Ascending aorta (tissue), 2 donors: ENCODE measurements at regions not wholly inside any gene's neighbourhood (a gene's known extent, or its start where the extent isn't known, plus 50 kb on each side); places are given as distances from the start of the nearest gene placed in this dataset.

Experiments used
- DNase-seq, 2 donors: peaks; one replicate each; pipeline ENCODE4 v3.0.0-alpha.2; 2019; ENCODE audit warnings: low spot score in 2 of 2
- H3K27ac ChIP-seq, 2 donors: fragments of 200-600 bp; sonication (generic); one replicate each; pipeline ENCODE4 v1.5.1; 2016 to 2017; ENCODE audit warnings: mild to moderate bottlenecking in 1 of 2
- H3K27me3 ChIP-seq: fragments of 200-600 bp; sonication (generic); one replicate; pipeline ENCODE4 v1.5.1; 2017
- H3K36me3 ChIP-seq, 2 donors: fragments of 200-600 bp; sonication (generic); one replicate each; pipeline ENCODE4 v1.5.1; 2016
- H3K4me1 ChIP-seq, 2 donors: fragments of 200-600 bp; sonication (generic); one replicate each; pipeline ENCODE4 v1.5.1; 2016 to 2017; ENCODE audit warnings: mild to moderate bottlenecking in 1 of 2
- H3K4me3 ChIP-seq, 2 donors: fragments of 200-600 bp; sonication (generic); one replicate each; pipeline ENCODE4 v1.5.1; 2016 to 2017; ENCODE audit warnings: mild to moderate bottlenecking in 1 of 2
- H3K9me3 ChIP-seq, 2 donors: fragments of 200-600 bp; sonication (generic); one replicate each; pipeline ENCODE4 v1.5.1; 2016
- intact Hi-C: fragments of 100-400 bp; cut with DNase I; formaldehyde crosslinking; loops from one replicate; pipeline ENCODE4 v1.15.1; 2023
- TF ChIP-seq, protein P1 (sequence below), 3 experiments: fragments of 200-600 bp in 2 of 3; fragments of 450-650 bp in 1 of 3; sonication (generic) in 2 of 3; IDR thresholded peaks; one replicate each; pipeline ENCODE4 v1.5.1; 2016 to 2019; ENCODE audit warnings: antibody characterized with exemption in 3 of 3, mild to moderate bottlenecking in 1 of 3, moderate library complexity in 1 of 3

GRCh38 chr9:106421772-106422171 is 441.2 kb upstream of the ZNF462 start:
- Histone ChIP-seq H3K4me1 (no peaks in the 10 kb centered on the region), H3K36me3 (no peaks in the 10 kb centered on the region), H3K4me3 (no peak overlapping the region), H3K9me3 (no peaks in the 10 kb centered on the region), H3K27ac (no peak overlapping the region), H3K27me3 (no peaks in the 10 kb centered on the region)
- DNase-seq, result no peak
- TF ChIP-seq, protein P1, sequence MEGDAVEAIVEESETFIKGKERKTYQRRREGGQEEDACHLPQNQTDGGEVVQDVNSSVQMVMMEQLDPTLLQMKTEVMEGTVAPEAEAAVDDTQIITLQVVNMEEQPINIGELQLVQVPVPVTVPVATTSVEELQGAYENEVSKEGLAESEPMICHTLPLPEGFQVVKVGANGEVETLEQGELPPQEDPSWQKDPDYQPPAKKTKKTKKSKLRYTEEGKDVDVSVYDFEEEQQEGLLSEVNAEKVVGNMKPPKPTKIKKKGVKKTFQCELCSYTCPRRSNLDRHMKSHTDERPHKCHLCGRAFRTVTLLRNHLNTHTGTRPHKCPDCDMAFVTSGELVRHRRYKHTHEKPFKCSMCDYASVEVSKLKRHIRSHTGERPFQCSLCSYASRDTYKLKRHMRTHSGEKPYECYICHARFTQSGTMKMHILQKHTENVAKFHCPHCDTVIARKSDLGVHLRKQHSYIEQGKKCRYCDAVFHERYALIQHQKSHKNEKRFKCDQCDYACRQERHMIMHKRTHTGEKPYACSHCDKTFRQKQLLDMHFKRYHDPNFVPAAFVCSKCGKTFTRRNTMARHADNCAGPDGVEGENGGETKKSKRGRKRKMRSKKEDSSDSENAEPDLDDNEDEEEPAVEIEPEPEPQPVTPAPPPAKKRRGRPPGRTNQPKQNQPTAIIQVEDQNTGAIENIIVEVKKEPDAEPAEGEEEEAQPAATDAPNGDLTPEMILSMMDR (IDR thresholded peaks at IDR 0.05), result no peak
- intact Hi-C loops, result no loop called here

DNA sequence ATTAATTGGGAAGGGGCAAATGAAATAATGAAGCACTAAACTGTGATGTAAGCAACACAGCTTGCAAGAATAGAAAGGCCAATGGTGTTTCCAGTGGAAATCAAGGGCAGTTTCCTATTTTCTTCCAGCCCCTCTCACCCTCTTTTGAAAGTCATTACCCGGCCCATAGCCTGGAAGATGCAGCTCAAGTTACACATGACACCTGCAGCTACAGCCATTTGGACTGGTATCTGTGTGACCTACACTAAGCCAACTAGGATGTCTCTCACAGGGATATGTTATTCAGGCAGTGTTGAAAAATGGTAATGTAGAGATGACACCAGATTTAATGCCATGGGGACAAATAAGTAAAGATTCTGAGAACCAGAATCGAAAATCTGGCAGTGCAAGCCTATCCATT is 439.4 kb upstream of the ZNF462 start:
- no peaks in the 10 kb centered on the region for H3K4me1 ChIP-seq
- no peaks in the 10 kb centered on the region for H3K27me3 ChIP-seq
- intact Hi-C loops, result no loop called here
- DNase-seq, result no peak
- TF ChIP-seq, protein P1 (IDR thresholded peaks at IDR 0.05), result no peak
- H3K4me3 ChIP-seq, result no peak overlapping the region
- no peaks in the 10 kb centered on the region for H3K9me3 ChIP-seq
- H3K27ac ChIP-seq, result no peak overlapping the region
- H3K36me3 ChIP-seq, result no peaks in the 10 kb centered on the region

DNA sequence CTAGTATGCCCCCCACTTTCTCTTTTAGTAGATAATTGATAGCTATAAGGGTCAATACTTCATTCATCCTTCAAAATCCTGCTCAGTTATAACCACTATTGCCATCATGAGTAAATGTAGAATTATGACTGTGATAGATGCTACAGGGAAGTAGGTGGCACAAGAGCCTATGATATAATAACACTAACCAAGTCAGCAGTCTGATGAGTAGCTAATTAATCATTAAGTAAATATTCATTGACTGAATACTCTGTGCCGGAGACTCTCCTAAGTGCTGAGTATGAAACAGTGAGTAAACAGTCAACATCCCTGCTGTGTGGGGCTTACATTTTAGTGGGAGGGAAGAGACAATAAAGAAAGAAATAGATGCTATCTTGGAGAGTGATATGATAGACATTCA is 430.3 kb upstream of the ZNF462 start:
- TF ChIP-seq, protein P1 (IDR thresholded peaks at IDR 0.05), result no peak
- no peaks in the 10 kb centered on the region for H3K27me3 ChIP-seq
- H3K9me3 ChIP-seq, result no peaks in the 10 kb centered on the region
- H3K27ac ChIP-seq, result no peak overlapping the region
- no peaks in the 10 kb centered on the region for H3K4me1 ChIP-seq
- H3K36me3 ChIP-seq, result no peaks in the 10 kb centered on the region
- no peak overlapping the region for H3K4me3 ChIP-seq
- no peak for DNase-seq
- intact Hi-C loops, result no loop called here

DNA sequence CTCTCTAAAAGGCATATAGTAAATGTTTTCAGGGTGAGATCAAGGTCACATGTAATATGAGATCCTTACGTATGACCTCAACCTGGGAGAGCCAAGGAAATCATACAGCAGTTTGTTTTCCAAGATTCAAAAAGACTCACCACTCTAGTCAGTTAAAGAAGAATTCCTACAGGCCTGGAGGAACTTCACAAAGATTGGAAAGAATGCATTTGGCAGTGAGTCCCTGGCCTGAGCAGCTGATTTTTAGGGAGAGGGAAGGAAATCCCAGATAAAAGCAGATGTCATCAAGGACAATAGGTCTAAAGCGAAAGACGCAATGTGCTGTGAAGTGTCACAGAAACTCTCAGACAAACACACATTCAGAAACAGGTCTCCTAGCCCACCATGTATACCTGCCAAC is 424.0 kb upstream of the ZNF462 start:
- Histone ChIP-seq H3K9me3 (no peaks in the 10 kb centered on the region), H3K27ac (no peak overlapping the region), H3K4me1 (no peaks in the 10 kb centered on the region), H3K36me3 (no peaks in the 10 kb centered on the region), H3K4me3 (no peak overlapping the region), H3K27me3 (no peaks in the 10 kb centered on the region)
- no peak for DNase-seq
- TF ChIP-seq, protein P1 (IDR thresholded peaks at IDR 0.05), result no peak
- intact Hi-C loops, result no loop called here

DNA sequence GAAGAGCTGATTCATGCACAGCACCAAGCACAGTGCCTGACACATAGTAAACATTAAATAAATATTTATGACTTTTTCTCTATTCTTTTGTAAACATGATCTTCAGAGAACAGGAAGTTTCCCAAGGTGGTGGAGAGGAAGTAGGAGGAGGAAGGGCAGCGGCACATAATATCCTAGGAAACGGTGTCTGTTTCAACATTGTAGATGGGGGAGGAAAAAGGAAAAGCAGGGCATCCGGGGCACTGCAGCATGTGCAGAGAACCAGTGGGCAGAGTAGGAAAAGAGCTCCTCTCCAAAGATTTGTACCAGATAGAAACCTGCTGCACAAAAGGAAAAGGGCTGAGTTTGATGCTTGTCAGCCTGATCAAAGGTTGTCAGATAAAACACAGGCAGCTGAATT is 421.7 kb upstream of the ZNF462 start:
- Histone ChIP-seq H3K27ac (no peak overlapping the region), H3K36me3 (no peaks in the 10 kb centered on the region), H3K4me3 (no peak overlapping the region), H3K27me3 (no peaks in the 10 kb centered on the region), H3K9me3 (no peaks in the 10 kb centered on the region), H3K4me1 (no peaks in the 10 kb centered on the region)
- TF ChIP-seq, protein P1 (IDR thresholded peaks at IDR 0.05), result no peak
- DNase-seq, result no peak
- intact Hi-C loops, result no loop called here

DNA sequence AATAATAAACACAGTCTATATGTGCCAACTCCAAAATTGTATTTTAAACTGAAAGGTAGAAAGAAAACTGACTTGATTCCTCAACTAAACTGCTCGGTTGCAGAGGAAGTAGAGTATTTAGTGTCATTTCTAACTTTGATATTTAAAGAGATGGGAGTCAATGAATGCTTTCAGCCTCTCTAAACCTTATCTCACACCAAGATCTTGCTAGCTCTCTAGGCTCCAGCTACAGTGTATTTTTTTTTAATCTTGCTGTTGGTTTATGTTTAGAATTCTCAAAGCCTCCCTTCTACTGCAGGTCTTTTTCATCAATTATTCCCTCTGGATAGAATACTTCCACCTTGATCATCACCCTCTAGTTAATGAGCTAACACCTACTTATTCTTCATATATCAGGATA is 419.4 kb upstream of the ZNF462 start:
- intact Hi-C loops, result no loop called here

More for the DNA sequence above, 419.4 kb upstream of the ZNF462 start:
- Histone ChIP-seq H3K36me3 (no peaks in the 10 kb centered on the region), H3K9me3 (no peaks in the 10 kb centered on the region), H3K4me3 (no peak overlapping the region), H3K27ac (no peak overlapping the region), H3K27me3 (no peaks in the 10 kb centered on the region), H3K4me1 (no peaks in the 10 kb centered on the region)
- TF ChIP-seq, protein P1 (IDR thresholded peaks at IDR 0.05), result no peak
- no peak for DNase-seq
